SK-N-SH (cell line): ENCODE measurements at regions not wholly inside any gene's neighbourhood (a gene's known extent, or its start where the extent isn't known, plus 50 kb on each side); places are given as distances from the start of the nearest gene placed in this dataset.

Source experiments
- CTCF ChIA-PET: fragments of 300-600, 350-600 bp; formaldehyde crosslinking; extraction: SDS; loops from one replicate; lab custom pipeline; 2021; lab: Yijun Ruan, JAX
- POLR2A ChIA-PET: fragments of 350-600 bp; sonication (Branson Sonifier 250); formaldehyde crosslinking; extraction: SDS; loops from one replicate; lab custom pipeline; 2020; ENCODE audit warnings: antibody characterized with exemption, inconsistent platforms; lab: Yijun Ruan, JAX
- DNase-seq: peaks from one replicate; pipeline ENCODE4 v3.0.0; 2012
- H2AFZ ChIP-seq: fragments of 200-600 bp; sonication (generic); 2 replicates; pipeline ENCODE4 v1.8.1; 2016; ENCODE audit warnings: antibody characterized with exemption, mild to moderate bottlenecking, low read depth
- H3F3A ChIP-seq: fragments of 200-600 bp; sonication (generic); replicated peaks from 2 replicates; pipeline ENCODE3; 2016; ENCODE audit warnings: antibody characterized with exemption, mild to moderate bottlenecking; ENCODE audit not compliant: insufficient read depth
- H3K27ac ChIP-seq, 2 experiments: fragments of 200-500 bp in 1 of 2; fragments of 200-600 bp in 1 of 2; sonication (Bioruptor generic) in 1 of 2; sonication (generic), shearing (Covaris generic) in 1 of 2; 2 replicates each; pipeline versions ENCODE4 v1.5.1 to v1.6.1; 2014 to 2016; ENCODE audit warnings: low read depth in 2 of 2, inconsistent platforms in 1 of 2, low read length in 1 of 2, mild to moderate bottlenecking in 1 of 2, mixed read lengths in 1 of 2
- H3K27me3 ChIP-seq: fragments of 200-600 bp; sonication (generic), shearing (Covaris generic); 2 replicates; pipeline ENCODE4 v1.6.1; 2016; ENCODE audit warnings: mixed run types; ENCODE audit not compliant: insufficient read depth
- H3K36me3 ChIP-seq, 2 experiments: fragments of 200-500 bp in 1 of 2; fragments of 200-600 bp in 1 of 2; sonication (Bioruptor generic) in 1 of 2; sonication (generic) in 1 of 2; replicated peaks in 1 of 2; 2 replicates each; pipeline versions ENCODE3 to v1.5.1; 2014 to 2016; ENCODE audit warnings: low read length in 1 of 2, mild to moderate bottlenecking in 1 of 2; ENCODE audit not compliant: insufficient read depth in 2 of 2, control insufficient read depth in 1 of 2
- H3K4me1 ChIP-seq, 2 experiments: fragments of 200-500 bp in 1 of 2; fragments of 200-600 bp in 1 of 2; sonication (Bioruptor generic) in 1 of 2; sonication (generic), shearing (Covaris generic) in 1 of 2; 2 replicates each; pipeline versions ENCODE4 v1.5.1 to v1.6.1; 2014 to 2016; ENCODE audit warnings: low read depth in 1 of 2, low read length in 1 of 2, mixed run types in 1 of 2; ENCODE audit not compliant: insufficient read depth in 2 of 2, control insufficient read depth in 1 of 2
- H3K4me2 ChIP-seq: fragments of 200-600 bp; sonication (generic), shearing (Covaris generic); 2 replicates; pipeline ENCODE4 v1.6.1; 2017; ENCODE audit warnings: mixed run types
- H3K4me3 ChIP-seq, 2 experiments: fragments of 200-500 bp in 1 of 2; fragments of 200-600 bp in 1 of 2; sonication (Bioruptor generic) in 1 of 2; sonication (generic), shearing (Covaris generic) in 1 of 2; 2 replicates each; pipeline versions ENCODE4 v1.5.1 to v1.8.1; 2014 to 2016; ENCODE audit warnings: low read depth in 2 of 2, inconsistent platforms in 1 of 2, low read length in 1 of 2, mild to moderate bottlenecking in 1 of 2, mixed read lengths in 1 of 2, moderate library complexity in 1 of 2
- H3K79me2 ChIP-seq: fragments of 200-600 bp; sonication (generic); 2 replicates; pipeline ENCODE4 v1.8.1; 2017; ENCODE audit warnings: mild to moderate bottlenecking; ENCODE audit not compliant: insufficient read depth
- H3K9ac ChIP-seq: fragments of 200-600 bp; sonication (generic); 2 replicates; pipeline ENCODE4 v1.6.1; 2017; ENCODE audit warnings: mixed run types
- H3K9me2 ChIP-seq: fragments of 200-600 bp; sonication (generic); 2 replicates; pipeline ENCODE4 v1.6.1; 2017; ENCODE audit warnings: mixed run types
- H3K9me3 ChIP-seq: fragments of 200-600 bp; sonication (generic); 2 replicates; pipeline ENCODE4 v1.6.1; 2017; ENCODE audit warnings: mixed run types, mild to moderate bottlenecking, moderate library complexity
- H4K20me1 ChIP-seq: fragments of 200-600 bp; sonication (generic); 2 replicates; pipeline ENCODE4 v1.6.1; 2017; ENCODE audit warnings: mild to moderate bottlenecking, mixed run types; ENCODE audit not compliant: insufficient read depth
- CHD2 ChIP-seq: fragments of 150-350 bp; IDR thresholded peaks from 2 replicates; pipeline ENCODE4 v1.6.1; 2018; ENCODE audit warnings: low read length; ENCODE audit not compliant: partially characterized antibody
- EP300 ChIP-seq, 2 experiments: IDR thresholded peaks; 2 replicates each; pipeline versions ENCODE4 v1.4.0 to v1.6.1; 2012; ENCODE audit warnings: borderline replicate concordance in 1 of 2, low read depth in 1 of 2, low read length in 1 of 2
- FOXJ3 ChIP-seq: sonication (generic); formaldehyde crosslinking; IDR thresholded peaks from 2 replicates; pipeline ENCODE4 v1.5.1; 2020; ENCODE audit warnings: mild to moderate bottlenecking, missing genetic modification reagents
- GABPA ChIP-seq: IDR thresholded peaks from 2 replicates; pipeline ENCODE4 v1.4.0; 2012; ENCODE audit warnings: low read depth, mild to moderate bottlenecking
- GATA2 ChIP-seq: sonication (generic); formaldehyde crosslinking; IDR thresholded peaks from 2 replicates; pipeline ENCODE4 v1.5.0; 2020; ENCODE audit warnings: mild to moderate bottlenecking, missing genetic modification reagents
- JUND ChIP-seq: IDR thresholded peaks from 2 replicates; pipeline ENCODE4 v1.4.0; 2012
- NFIC ChIP-seq: IDR thresholded peaks from 2 replicates; pipeline ENCODE4 v1.4.0; 2012; ENCODE audit warnings: borderline replicate concordance
- POLR2AphosphoS5 ChIP-seq: IDR thresholded peaks from 2 replicates; pipeline ENCODE4 v1.6.1; 2012; ENCODE audit warnings: low read depth, low read length
- RCOR1 ChIP-seq: fragments of 150-350 bp; IDR thresholded peaks from 2 replicates; pipeline ENCODE4 v1.6.1; 2017; ENCODE audit warnings: antibody characterized with exemption, low read length
- RXRA ChIP-seq: IDR thresholded peaks from 2 replicates; pipeline ENCODE4 v1.4.0; 2012; ENCODE audit warnings: low read depth, mild to moderate bottlenecking, borderline replicate concordance
- SIN3A ChIP-seq: IDR thresholded peaks from 2 replicates; pipeline ENCODE4 v1.6.1; 2012; ENCODE audit warnings: low read depth, mild to moderate bottlenecking, low read length, moderate library complexity, borderline replicate concordance
- TCF12 ChIP-seq: IDR thresholded peaks from 2 replicates; pipeline ENCODE4 v1.4.0; 2012
- WGBS: methylation state at CpG from one replicate; pipeline ENCODE4 v1.1.6; 2017; ENCODE audit warnings: low lambda C conversion rate; 5-methylcytosine and 5-hydroxymethylcytosine counted together
- TF ChIP-seq, protein P1 (sequence below): IDR thresholded peaks from 2 replicates; pipeline ENCODE4 v1.4.0; 2012; ENCODE audit warnings: low read depth, borderline replicate concordance
- TF ChIP-seq, protein P2 (sequence below): IDR thresholded peaks from 2 replicates; pipeline ENCODE4 v1.6.1; 2012; ENCODE audit warnings: mild to moderate bottlenecking, low read depth, low read length, moderate library complexity
- TF ChIP-seq, protein P3 (sequence below): IDR thresholded peaks from 2 replicates; pipeline ENCODE4; 2012
- TF ChIP-seq, protein P4 (sequence below): IDR thresholded peaks from 2 replicates; pipeline ENCODE4 v1.4.0; 2012; ENCODE audit warnings: low read depth
- TF ChIP-seq, protein P5 (sequence below): IDR thresholded peaks from 2 replicates; pipeline ENCODE4 v1.4.0; 2012; ENCODE audit warnings: low read depth, borderline replicate concordance

GRCh38 chr9:126150411-126151030 is 176.1 kb upstream of the MVB12B start:
- Histone ChIP-seq H4K20me1 (no peaks in the 10 kb centered on the region), H3K4me3 (no peak overlapping the region), H3K9ac (no peak overlapping the region), H3K9me3 (no peaks in the 10 kb centered on the region), H3K27me3 (no peaks in the 10 kb centered on the region), H3K9me2 (no peaks in the 10 kb centered on the region), H3K27ac (peak overlapping the region in 1 of 2 experiments; percentile 60; a peak in 2 of 4 replicates), H3K36me3 (no peaks in the 10 kb centered on the region), H3K4me2 (no peak overlapping the region), H2AFZ (no peak overlapping the region), H3F3A (no peaks in the 10 kb centered on the region), H3K4me1 (peaks cover 0 to 23% of the 10 kb centered on the region in 2 experiments; a peak in 1 of 4 replicates), H3K79me2 (no peaks in the 10 kb centered on the region)
- 75% methylated on average over 6 of the region's 6 CpGs for WGBS
- DNase-seq = peak; percentile 52
- POLR2A ChIA-PET = no interaction called here
- TF ChIP-seq RCOR1 = no peak
- TF ChIP-seq, protein P1, sequence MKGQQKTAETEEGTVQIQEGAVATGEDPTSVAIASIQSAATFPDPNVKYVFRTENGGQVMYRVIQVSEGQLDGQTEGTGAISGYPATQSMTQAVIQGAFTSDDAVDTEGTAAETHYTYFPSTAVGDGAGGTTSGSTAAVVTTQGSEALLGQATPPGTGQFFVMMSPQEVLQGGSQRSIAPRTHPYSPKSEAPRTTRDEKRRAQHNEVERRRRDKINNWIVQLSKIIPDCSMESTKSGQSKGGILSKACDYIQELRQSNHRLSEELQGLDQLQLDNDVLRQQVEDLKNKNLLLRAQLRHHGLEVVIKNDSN = peak; percentile 68; the same call in 1 of the 2 replicates
- CTCF ChIA-PET = interaction anchor here (1.3 kb wide), 1 partner anchor 9 kb away, joined by 3 read pairs; no protein-coding TSS in a partner anchor

GRCh38 chr9:126151031-126151685 is 175.5 kb upstream of the MVB12B start:
- H3K4me2 ChIP-seq = no peak overlapping the region; the same call in 1 of the 2 replicates
- no peaks in the 10 kb centered on the region for H3K27me3 ChIP-seq
- ChIA-PET POLR2A (no interaction called here), CTCF (interaction anchor here (0.6 to 1.3 kb wide), 4 partner anchors 9 to 340 kb away, joined by 3 to 4 read pairs (median 3); no protein-coding TSS in a partner anchor)
- H3K27ac ChIP-seq = peak overlapping the region in 1 of 2 experiments; percentile 60; a peak in 2 of 4 replicates
- peak; percentile 45 for DNase-seq
- WGBS = 35% methylated on average over 11 of the region's 14 CpGs
- H3K79me2 ChIP-seq = no peaks in the 10 kb centered on the region
- no peak overlapping the region for H3K4me3 ChIP-seq
- H3K9ac ChIP-seq = no peak overlapping the region
- H4K20me1 ChIP-seq = no peaks in the 10 kb centered on the region
- no peaks in the 10 kb centered on the region for H3K36me3 ChIP-seq
- no peak overlapping the region for H2AFZ ChIP-seq
- no peaks in the 10 kb centered on the region for H3K9me3 ChIP-seq
- H3K9me2 ChIP-seq = no peaks in the 10 kb centered on the region
- H3F3A ChIP-seq = no peaks in the 10 kb centered on the region
- H3K4me1 ChIP-seq = peaks cover 0 to 23% of the 10 kb centered on the region in 2 experiments; a peak in 1 of 4 replicates
- TF ChIP-seq, protein P2, sequence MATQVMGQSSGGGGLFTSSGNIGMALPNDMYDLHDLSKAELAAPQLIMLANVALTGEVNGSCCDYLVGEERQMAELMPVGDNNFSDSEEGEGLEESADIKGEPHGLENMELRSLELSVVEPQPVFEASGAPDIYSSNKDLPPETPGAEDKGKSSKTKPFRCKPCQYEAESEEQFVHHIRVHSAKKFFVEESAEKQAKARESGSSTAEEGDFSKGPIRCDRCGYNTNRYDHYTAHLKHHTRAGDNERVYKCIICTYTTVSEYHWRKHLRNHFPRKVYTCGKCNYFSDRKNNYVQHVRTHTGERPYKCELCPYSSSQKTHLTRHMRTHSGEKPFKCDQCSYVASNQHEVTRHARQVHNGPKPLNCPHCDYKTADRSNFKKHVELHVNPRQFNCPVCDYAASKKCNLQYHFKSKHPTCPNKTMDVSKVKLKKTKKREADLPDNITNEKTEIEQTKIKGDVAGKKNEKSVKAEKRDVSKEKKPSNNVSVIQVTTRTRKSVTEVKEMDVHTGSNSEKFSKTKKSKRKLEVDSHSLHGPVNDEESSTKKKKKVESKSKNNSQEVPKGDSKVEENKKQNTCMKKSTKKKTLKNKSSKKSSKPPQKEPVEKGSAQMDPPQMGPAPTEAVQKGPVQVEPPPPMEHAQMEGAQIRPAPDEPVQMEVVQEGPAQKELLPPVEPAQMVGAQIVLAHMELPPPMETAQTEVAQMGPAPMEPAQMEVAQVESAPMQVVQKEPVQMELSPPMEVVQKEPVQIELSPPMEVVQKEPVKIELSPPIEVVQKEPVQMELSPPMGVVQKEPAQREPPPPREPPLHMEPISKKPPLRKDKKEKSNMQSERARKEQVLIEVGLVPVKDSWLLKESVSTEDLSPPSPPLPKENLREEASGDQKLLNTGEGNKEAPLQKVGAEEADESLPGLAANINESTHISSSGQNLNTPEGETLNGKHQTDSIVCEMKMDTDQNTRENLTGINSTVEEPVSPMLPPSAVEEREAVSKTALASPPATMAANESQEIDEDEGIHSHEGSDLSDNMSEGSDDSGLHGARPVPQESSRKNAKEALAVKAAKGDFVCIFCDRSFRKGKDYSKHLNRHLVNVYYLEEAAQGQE = no peak
- TF ChIP-seq, protein P1 = no peak
- TF ChIP-seq FOXJ3 (CRISPR knock-in tag) (no peak), RCOR1 (no peak), NFIC (no peak), GABPA (no peak), CHD2 (no peak), POLR2AphosphoS5 (no peak), EP300 (IDR thresholded peaks at IDR 0.05; ENCODE audit: borderline replicate concordance in 1 of 2, low read depth in 1 of 2, low read length in 1 of 2) (no peak), GATA2 (CRISPR knock-in tag) (no peak), SIN3A (no peak), JUND (no peak), TCF12 (no peak), RXRA (no peak)
- TF ChIP-seq, protein P3, sequence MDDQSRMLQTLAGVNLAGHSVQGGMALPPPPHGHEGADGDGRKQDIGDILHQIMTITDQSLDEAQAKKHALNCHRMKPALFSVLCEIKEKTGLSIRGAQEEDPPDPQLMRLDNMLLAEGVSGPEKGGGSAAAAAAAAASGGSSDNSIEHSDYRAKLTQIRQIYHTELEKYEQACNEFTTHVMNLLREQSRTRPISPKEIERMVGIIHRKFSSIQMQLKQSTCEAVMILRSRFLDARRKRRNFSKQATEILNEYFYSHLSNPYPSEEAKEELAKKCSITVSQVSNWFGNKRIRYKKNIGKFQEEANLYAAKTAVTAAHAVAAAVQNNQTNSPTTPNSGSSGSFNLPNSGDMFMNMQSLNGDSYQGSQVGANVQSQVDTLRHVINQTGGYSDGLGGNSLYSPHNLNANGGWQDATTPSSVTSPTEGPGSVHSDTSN = no peak
- TF ChIP-seq, protein P4, sequence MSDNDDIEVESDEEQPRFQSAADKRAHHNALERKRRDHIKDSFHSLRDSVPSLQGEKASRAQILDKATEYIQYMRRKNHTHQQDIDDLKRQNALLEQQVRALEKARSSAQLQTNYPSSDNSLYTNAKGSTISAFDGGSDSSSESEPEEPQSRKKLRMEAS = no peak
- TF ChIP-seq, protein P5, sequence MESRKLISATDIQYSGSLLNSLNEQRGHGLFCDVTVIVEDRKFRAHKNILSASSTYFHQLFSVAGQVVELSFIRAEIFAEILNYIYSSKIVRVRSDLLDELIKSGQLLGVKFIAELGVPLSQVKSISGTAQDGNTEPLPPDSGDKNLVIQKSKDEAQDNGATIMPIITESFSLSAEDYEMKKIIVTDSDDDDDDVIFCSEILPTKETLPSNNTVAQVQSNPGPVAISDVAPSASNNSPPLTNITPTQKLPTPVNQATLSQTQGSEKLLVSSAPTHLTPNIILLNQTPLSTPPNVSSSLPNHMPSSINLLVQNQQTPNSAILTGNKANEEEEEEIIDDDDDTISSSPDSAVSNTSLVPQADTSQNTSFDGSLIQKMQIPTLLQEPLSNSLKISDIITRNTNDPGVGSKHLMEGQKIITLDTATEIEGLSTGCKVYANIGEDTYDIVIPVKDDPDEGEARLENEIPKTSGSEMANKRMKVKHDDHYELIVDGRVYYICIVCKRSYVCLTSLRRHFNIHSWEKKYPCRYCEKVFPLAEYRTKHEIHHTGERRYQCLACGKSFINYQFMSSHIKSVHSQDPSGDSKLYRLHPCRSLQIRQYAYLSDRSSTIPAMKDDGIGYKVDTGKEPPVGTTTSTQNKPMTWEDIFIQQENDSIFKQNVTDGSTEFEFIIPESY = no peak
